Right lobe of liver (tissue), 6 donors: ENCODE measurements at regions not wholly inside any gene's neighbourhood (a gene's known extent, or its start where the extent isn't known, plus 50 kb on each side); places are given as distances from the start of the nearest gene placed in this dataset.

Source experiments
- ATAC-seq, 4 donors: fragments of 200-7000 bp; cut with Tn5 transposase; one replicate each; pipeline ENCODE4 v1.9.1; 2020; ENCODE audit warnings: mild to moderate bottlenecking in 4 of 4, moderate library complexity in 4 of 4
- DNase-seq, 3 donors: peaks; one replicate each; pipeline ENCODE4 v3.0.0-alpha.2; 2020
- H3K27ac ChIP-seq, 3 donors: fragments of 200-600 bp; one replicate each; pipeline ENCODE4 v1.8.0; 2022
- H3K27me3 ChIP-seq, 2 donors: fragments of 200-600 bp; one replicate each; pipeline ENCODE4 v1.8.0; 2022
- H3K36me3 ChIP-seq, 4 donors: fragments of 200-600 bp; sonication (generic) in 1 of 4; one replicate each; pipeline versions ENCODE4 v1.5.1 to v1.8.0; 2017 to 2022; ENCODE audit warnings: control low read depth in 1 of 4
- H3K4me1 ChIP-seq, 4 donors: fragments of 200-600 bp; sonication (generic) in 1 of 4; one replicate each; pipeline versions ENCODE4 v1.5.1 to v1.8.0; 2017 to 2022; ENCODE audit warnings: control low read depth in 1 of 4
- H3K4me3 ChIP-seq, 3 donors: fragments of 200-600 bp; one replicate each; pipeline ENCODE4 v1.8.0; 2022
- H3K9me3 ChIP-seq, 4 donors: fragments of 200-600 bp; sonication (generic) in 1 of 4; one replicate each; pipeline versions ENCODE4 v1.5.1 to v1.8.0; 2017 to 2022; ENCODE audit warnings: control low read depth in 1 of 4
- CTCF ChIP-seq, 4 donors: fragments of 200-600 bp in 3 of 4; fragments of 450-650 bp in 1 of 4; IDR thresholded peaks; one replicate each; pipeline versions ENCODE4 v1.5.1 to v1.8.0; 2016 to 2022; ENCODE audit warnings: antibody characterized with exemption in 4 of 4, mild to moderate bottlenecking in 2 of 4
- POLR2A ChIP-seq: fragments of 450-650 bp; IDR thresholded peaks from one replicate; pipeline ENCODE4 v1.6.1; 2017; ENCODE audit warnings: antibody characterized with exemption, mild to moderate bottlenecking
- WGBS: methylation state at CpG from one replicate; pipeline ENCODE4 v1.1.6; 2018; ENCODE audit warnings: low coverage, low lambda C conversion rate; ENCODE audit not compliant: insufficient coverage; ENCODE audit errors: missing lambda C conversion rate; 5-methylcytosine and 5-hydroxymethylcytosine counted together
- intact Hi-C, 2 donors: fragments of 100-400 bp; cut with DNase I; formaldehyde crosslinking; loops; one replicate each; pipeline versions ENCODE4 v1.11.2 to v1.14.1; 2022
- donor health status: DM: no; HTN: yes; CAD: no.
- donor health status: DM: no; HTN: no; CAD: no.
- donor health status: DM: no; HTN: no; CAD: no.
- donor health status: DM: no; HTN: yes; CAD: no.
- donor health status: DM: no; HTN: yes; CAD: no.

- no peaks in the 10 kb centered on the region for H3K27me3 ChIP-seq
- TF ChIP-seq CTCF (IDR thresholded peaks at IDR 0.05) (no peak), POLR2A (no peak)
- WGBS, result 58% methylated on average over 5 of the region's 6 CpGs
- intact Hi-C loops, result no loop called here
- no peak for DNase-seq
- H3K9me3 ChIP-seq, result no peaks in the 10 kb centered on the region
- no peaks in the 10 kb centered on the region for H3K36me3 ChIP-seq
- no peaks in the 10 kb centered on the region for H3K4me1 ChIP-seq
- no peak overlapping the region for H3K4me3 ChIP-seq
- ATAC-seq, result no peak
- no peak overlapping the region for H3K27ac ChIP-seq
These were observed 59.3 kb upstream of the SDK1 start for GRCh38 chr7:3241686-3242258.

GRCh38 chr7:3242398-3242972, 58.6 kb upstream of the SDK1 start:
- no peaks in the 10 kb centered on the region for H3K36me3 ChIP-seq
- H3K4me1 ChIP-seq, result no peaks in the 10 kb centered on the region
- TF ChIP-seq POLR2A, result no peak
- 64% methylated on average over 2 of the region's 2 CpGs for WGBS
- intact Hi-C loops, result no loop called here
- no peak overlapping the region for H3K4me3 ChIP-seq
- H3K9me3 ChIP-seq, result no peaks in the 10 kb centered on the region
- no peak overlapping the region for H3K27ac ChIP-seq
- no peak for DNase-seq
- H3K27me3 ChIP-seq, result no peaks in the 10 kb centered on the region
- no peak for ATAC-seq

GRCh38 chr7:3243256-3243655, 57.8 kb upstream of the SDK1 start:
- Histone ChIP-seq H3K36me3 (no peaks in the 10 kb centered on the region), H3K4me3 (no peak overlapping the region), H3K4me1 (no peaks in the 10 kb centered on the region), H3K27ac (no peak overlapping the region), H3K9me3 (no peaks in the 10 kb centered on the region), H3K27me3 (no peaks in the 10 kb centered on the region)
- DNase-seq (no peak), ATAC-seq (no peak)
- TF ChIP-seq CTCF (IDR thresholded peaks at IDR 0.05), result no peak
- no peak for TF ChIP-seq POLR2A
- intact Hi-C loops, result no loop called here
- WGBS, result 44% methylated on average over 3 of the region's 5 CpGs

GRCh38 chr7:3243680-3244079, 57.4 kb upstream of the SDK1 start:
- intact Hi-C loops, result no loop called here
- H3K4me1 ChIP-seq, result no peaks in the 10 kb centered on the region
- no peaks in the 10 kb centered on the region for H3K9me3 ChIP-seq
- no peaks in the 10 kb centered on the region for H3K36me3 ChIP-seq
- ATAC-seq, result no peak
- H3K4me3 ChIP-seq, result no peak overlapping the region
- TF ChIP-seq POLR2A (no peak), CTCF (IDR thresholded peaks at IDR 0.05) (no peak)
- DNase-seq, result no peak
- H3K27me3 ChIP-seq, result no peaks in the 10 kb centered on the region
- H3K27ac ChIP-seq, result no peak overlapping the region
- 84% methylated on average over 5 of the region's 15 CpGs for whole genome bisulfite sequencing

- DNase-seq, result no peak
- Histone ChIP-seq H3K9me3 (no peaks in the 10 kb centered on the region), H3K4me1 (no peaks in the 10 kb centered on the region), H3K36me3 (no peaks in the 10 kb centered on the region), H3K27ac (no peak overlapping the region), H3K27me3 (no peaks in the 10 kb centered on the region), H3K4me3 (no peak overlapping the region)
- TF ChIP-seq POLR2A, result no peak
- TF ChIP-seq CTCF (IDR thresholded peaks at IDR 0.05), result no peak
- 49% methylated on average over 6 of the region's 7 CpGs for WGBS
- intact Hi-C loops, result no loop called here
- ATAC-seq, result no peak
These were observed 56.7 kb upstream of the SDK1 start for GRCh38 chr7:3244241-3244814.
